ENCODE measurements at regions not wholly inside any gene's neighbourhood (a gene's known extent, or its start where the extent isn't known, plus 50 kb on each side); places are given as distances from the start of the nearest gene placed in this dataset.

DNA sequence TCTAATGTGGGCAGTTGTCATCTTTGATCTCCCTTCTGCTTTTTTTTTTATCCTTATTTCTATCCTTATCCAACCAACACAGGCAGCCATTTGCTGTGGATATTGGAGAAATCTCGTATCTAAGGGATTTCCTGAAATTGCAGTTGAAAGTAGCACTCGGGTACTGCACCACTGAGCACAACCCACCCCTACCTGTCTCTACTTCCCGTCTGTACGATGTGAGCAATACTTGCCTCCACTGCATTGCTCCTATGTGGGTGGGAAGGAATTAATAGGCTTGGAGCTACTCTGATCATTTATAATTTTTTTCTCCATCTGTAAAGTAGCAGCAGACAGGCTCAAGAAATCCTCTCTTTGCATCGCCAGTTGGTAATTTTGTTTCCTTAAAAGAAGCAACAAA lies 300.4 kb downstream of the SNAPC1 start:
- H4K5ac ChIP-seq (ENCODE audit: insufficient read length, low read depth, low read length): no peak overlapping the region
- no peaks in the 10 kb centered on the region for H3K23me2 ChIP-seq (ENCODE audit: insufficient read length, low read depth, low read length, poor library complexity, severe bottlenecking)
- Mint-ChIP-seq H3K27me3 (ENCODE audit: low read depth) (no peaks in the 10 kb centered on the region), H3K4me3 (no peak overlapping the region), H3K9me3 (no peaks in the 10 kb centered on the region), H3K36me3 (ENCODE audit: insufficient read depth in 1 of 3, low read depth in 3 of 3) (no peaks in the 10 kb centered on the region), H3K27ac (no peak overlapping the region), H3K4me1 (peaks cover 10% of the 10 kb centered on the region in 2 experiments; a peak in 3 of 4 replicates)
- no peak overlapping the region for H2BK15ac ChIP-seq (ENCODE audit: low read depth, low read length)
- H3K79me2 ChIP-seq (ENCODE audit: insufficient read depth, low read length): no peaks in the 10 kb centered on the region
- H3K9ac ChIP-seq (ENCODE audit: extremely low read depth, insufficient read length, low read length): no peak overlapping the region
- no peak overlapping the region for H2AK5ac ChIP-seq (ENCODE audit: insufficient read length, low read length)
- H2BK12ac ChIP-seq (ENCODE audit: insufficient read length, low read depth, low read length): no peak overlapping the region
- no peaks in the 10 kb centered on the region for H3K9me3 ChIP-seq (ENCODE audit: control insufficient read depth, low read depth, low read length)
- no peak overlapping the region for H3K4ac ChIP-seq (ENCODE audit: low read depth, low read length)
- H3K4me1 ChIP-seq (ENCODE audit: insufficient read depth, low read length): no peaks in the 10 kb centered on the region
- H3K18ac ChIP-seq (ENCODE audit: insufficient read length, low read depth, low read length): no peak overlapping the region
- no peak overlapping the region for H2BK20ac ChIP-seq (ENCODE audit: low read depth, low read length, poor library complexity, severe bottlenecking)
- no peak overlapping the region for H4K8ac ChIP-seq (replicated peaks; ENCODE audit: insufficient read length, low read depth, low read length)
- H3K23ac ChIP-seq (ENCODE audit: insufficient read length, low read depth, low read length): no peak overlapping the region
- no peak overlapping the region for H2BK120ac ChIP-seq (ENCODE audit: low read depth, low read length, poor library complexity, severe bottlenecking)
- H3K79me1 ChIP-seq (ENCODE audit: insufficient read depth, low read depth, low read length, poor library complexity, severe bottlenecking): no peaks in the 10 kb centered on the region
- H3K27me3 ChIP-seq (ENCODE audit: insufficient read depth, low read length): no peaks in the 10 kb centered on the region
- no peak overlapping the region for H4K91ac ChIP-seq (ENCODE audit: insufficient read length, low read depth, low read length)
- no peak overlapping the region for H3K4me2 ChIP-seq (ENCODE audit: insufficient read depth, insufficient read length, low read length)
- no peaks in the 10 kb centered on the region for H4K20me1 ChIP-seq (ENCODE audit: control insufficient read depth, insufficient read depth, insufficient read length)
- TF ChIP-seq, protein P1, sequence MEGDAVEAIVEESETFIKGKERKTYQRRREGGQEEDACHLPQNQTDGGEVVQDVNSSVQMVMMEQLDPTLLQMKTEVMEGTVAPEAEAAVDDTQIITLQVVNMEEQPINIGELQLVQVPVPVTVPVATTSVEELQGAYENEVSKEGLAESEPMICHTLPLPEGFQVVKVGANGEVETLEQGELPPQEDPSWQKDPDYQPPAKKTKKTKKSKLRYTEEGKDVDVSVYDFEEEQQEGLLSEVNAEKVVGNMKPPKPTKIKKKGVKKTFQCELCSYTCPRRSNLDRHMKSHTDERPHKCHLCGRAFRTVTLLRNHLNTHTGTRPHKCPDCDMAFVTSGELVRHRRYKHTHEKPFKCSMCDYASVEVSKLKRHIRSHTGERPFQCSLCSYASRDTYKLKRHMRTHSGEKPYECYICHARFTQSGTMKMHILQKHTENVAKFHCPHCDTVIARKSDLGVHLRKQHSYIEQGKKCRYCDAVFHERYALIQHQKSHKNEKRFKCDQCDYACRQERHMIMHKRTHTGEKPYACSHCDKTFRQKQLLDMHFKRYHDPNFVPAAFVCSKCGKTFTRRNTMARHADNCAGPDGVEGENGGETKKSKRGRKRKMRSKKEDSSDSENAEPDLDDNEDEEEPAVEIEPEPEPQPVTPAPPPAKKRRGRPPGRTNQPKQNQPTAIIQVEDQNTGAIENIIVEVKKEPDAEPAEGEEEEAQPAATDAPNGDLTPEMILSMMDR (conservative IDR thresholded peaks at IDR 0.05): no peak
- no peak overlapping the region for H3K27ac ChIP-seq (ENCODE audit: insufficient read length, low read depth, low read length)
- H2AFZ ChIP-seq (ENCODE audit: low read length): no peak overlapping the region
- no peak overlapping the region for H2BK5ac ChIP-seq (ENCODE audit: insufficient read length, low read length)
- WGBS (ENCODE audit: extremely low coverage, insufficient read length, low lambda C conversion rate): no CpG with 5 or more reads among the region's 5 CpGs
- DNase-seq: no peak
- no peak overlapping the region for H3K56ac ChIP-seq (ENCODE audit: insufficient read length, low read depth, low read length)
- H3K14ac ChIP-seq (ENCODE audit: insufficient read depth, low read length): no peak overlapping the region
- no peak overlapping the region for H3T11ph ChIP-seq (ENCODE audit: low read length)

All from H9 (cell line).